HepG2 (cell line): ENCODE measurements at regions not wholly inside any gene's neighbourhood (a gene's known extent, or its start where the extent isn't known, plus 50 kb on each side); places are given as distances from the start of the nearest gene placed in this dataset.

ENCODE experiments used
- ELF1 ChIP-seq: sonication (generic); formaldehyde crosslinking; IDR thresholded peaks from 2 replicates; pipeline ENCODE4 v1.4.0; 2020; ENCODE audit warnings: missing genetic modification reagents
- EZH2 ChIP-seq: conservative IDR thresholded peaks from 2 replicates; pipeline ENCODE4 v1.6.1; 2012; ENCODE audit warnings: mild to moderate bottlenecking, low read depth, low read length, moderate library complexity
- KAT8 ChIP-seq: IDR thresholded peaks from 2 replicates; pipeline ENCODE4 v1.6.1; 2016; ENCODE audit warnings: missing genetic modification reagents, missing compliant biosample characterization
- KLF9 ChIP-seq: IDR thresholded peaks from 2 replicates; pipeline ENCODE4 v1.6.1; 2016; ENCODE audit warnings: low read depth
- NCOR1 ChIP-seq: fragments of 200-600 bp; sonication (generic); IDR thresholded peaks from 2 replicates; pipeline ENCODE4 v1.7.0; 2017; ENCODE audit warnings: antibody characterized with exemption, low read length, borderline replicate concordance
- PLRG1 ChIP-seq: fragments of 450-650 bp; conservative IDR thresholded peaks from 2 replicates; pipeline ENCODE4 v1.6.1; 2016
- SP1 ChIP-seq, 2 experiments: fragments of 450-650 bp in 1 of 2; sonication (generic) in 1 of 2; formaldehyde crosslinking in 1 of 2; IDR thresholded peaks; 2 replicates each; pipeline versions ENCODE4 v1.4.0 to v1.6.1; 2016 to 2020; ENCODE audit warnings: missing genetic modification reagents in 1 of 2
- SSRP1 ChIP-seq: IDR thresholded peaks from 2 replicates; pipeline ENCODE4 v1.6.1; 2016; ENCODE audit warnings: control low read depth
- TBP ChIP-seq: sonication (generic); formaldehyde crosslinking; IDR thresholded peaks from 2 replicates; pipeline ENCODE4 v1.5.0; 2020; ENCODE audit warnings: missing genetic modification reagents
- TF ChIP-seq, protein P1 (sequence below): sonication (generic); formaldehyde crosslinking; IDR thresholded peaks from 2 replicates; pipeline ENCODE4 v1.5.0; 2020; ENCODE audit warnings: mild to moderate bottlenecking, missing genetic modification reagents, moderate library complexity
- TF ChIP-seq, protein P2 (sequence below), 2 experiments: sonication (generic) in 1 of 2; formaldehyde crosslinking in 1 of 2; IDR thresholded peaks; 2 replicates each; pipeline versions ENCODE4 v1.4.0 to v1.6.1; 2016 to 2020; ENCODE audit warnings: borderline replicate concordance in 1 of 2, low read depth in 1 of 2, mild to moderate bottlenecking in 1 of 2, missing genetic modification reagents in 1 of 2
- TF ChIP-seq, protein P3 (sequence below), 2 experiments: IDR thresholded peaks; 2 replicates each; pipeline ENCODE4 v1.6.1; 2011 to 2012; ENCODE audit warnings: low read length in 2 of 2, borderline replicate concordance in 1 of 2, low read depth in 1 of 2, mild to moderate bottlenecking in 1 of 2, moderate library complexity in 1 of 2
- TF ChIP-seq, protein P4 (sequence below): IDR thresholded peaks from 2 replicates; pipeline ENCODE4 v1.6.1; 2012; ENCODE audit warnings: low read length, improper control_type of control experiment

DNA sequence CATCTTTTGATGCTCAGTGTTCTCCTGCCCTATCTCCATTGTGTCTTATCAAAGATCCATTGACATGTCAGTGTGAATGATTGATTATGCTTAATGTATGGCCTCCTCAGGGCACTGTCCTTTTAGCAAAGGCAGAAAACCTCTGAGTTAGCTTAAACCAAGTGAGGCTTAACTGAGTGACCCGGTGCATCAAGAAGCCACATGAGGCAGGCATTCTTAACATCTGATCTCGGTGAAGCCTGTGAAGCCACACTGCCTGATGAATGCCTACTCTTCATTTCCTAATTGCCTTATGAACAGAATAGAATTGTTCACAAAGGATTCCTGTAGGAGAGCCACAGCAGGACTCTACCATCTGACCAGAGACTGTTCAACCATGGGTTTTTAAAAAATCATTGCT is 168.1 kb upstream of the SOX21 start:
- TF ChIP-seq, protein P1, sequence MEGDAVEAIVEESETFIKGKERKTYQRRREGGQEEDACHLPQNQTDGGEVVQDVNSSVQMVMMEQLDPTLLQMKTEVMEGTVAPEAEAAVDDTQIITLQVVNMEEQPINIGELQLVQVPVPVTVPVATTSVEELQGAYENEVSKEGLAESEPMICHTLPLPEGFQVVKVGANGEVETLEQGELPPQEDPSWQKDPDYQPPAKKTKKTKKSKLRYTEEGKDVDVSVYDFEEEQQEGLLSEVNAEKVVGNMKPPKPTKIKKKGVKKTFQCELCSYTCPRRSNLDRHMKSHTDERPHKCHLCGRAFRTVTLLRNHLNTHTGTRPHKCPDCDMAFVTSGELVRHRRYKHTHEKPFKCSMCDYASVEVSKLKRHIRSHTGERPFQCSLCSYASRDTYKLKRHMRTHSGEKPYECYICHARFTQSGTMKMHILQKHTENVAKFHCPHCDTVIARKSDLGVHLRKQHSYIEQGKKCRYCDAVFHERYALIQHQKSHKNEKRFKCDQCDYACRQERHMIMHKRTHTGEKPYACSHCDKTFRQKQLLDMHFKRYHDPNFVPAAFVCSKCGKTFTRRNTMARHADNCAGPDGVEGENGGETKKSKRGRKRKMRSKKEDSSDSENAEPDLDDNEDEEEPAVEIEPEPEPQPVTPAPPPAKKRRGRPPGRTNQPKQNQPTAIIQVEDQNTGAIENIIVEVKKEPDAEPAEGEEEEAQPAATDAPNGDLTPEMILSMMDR (CRISPR knock-in tag), result no peak
- no peak for TF ChIP-seq SP1 (IDR thresholded peaks at IDR 0.05)
- TF ChIP-seq SP1 (CRISPR knock-in tag; IDR thresholded peaks at IDR 0.05), result no peak
- TF ChIP-seq ELF1 (CRISPR knock-in tag), result no peak
- no peak for TF ChIP-seq TBP
- TF ChIP-seq, protein P2, sequence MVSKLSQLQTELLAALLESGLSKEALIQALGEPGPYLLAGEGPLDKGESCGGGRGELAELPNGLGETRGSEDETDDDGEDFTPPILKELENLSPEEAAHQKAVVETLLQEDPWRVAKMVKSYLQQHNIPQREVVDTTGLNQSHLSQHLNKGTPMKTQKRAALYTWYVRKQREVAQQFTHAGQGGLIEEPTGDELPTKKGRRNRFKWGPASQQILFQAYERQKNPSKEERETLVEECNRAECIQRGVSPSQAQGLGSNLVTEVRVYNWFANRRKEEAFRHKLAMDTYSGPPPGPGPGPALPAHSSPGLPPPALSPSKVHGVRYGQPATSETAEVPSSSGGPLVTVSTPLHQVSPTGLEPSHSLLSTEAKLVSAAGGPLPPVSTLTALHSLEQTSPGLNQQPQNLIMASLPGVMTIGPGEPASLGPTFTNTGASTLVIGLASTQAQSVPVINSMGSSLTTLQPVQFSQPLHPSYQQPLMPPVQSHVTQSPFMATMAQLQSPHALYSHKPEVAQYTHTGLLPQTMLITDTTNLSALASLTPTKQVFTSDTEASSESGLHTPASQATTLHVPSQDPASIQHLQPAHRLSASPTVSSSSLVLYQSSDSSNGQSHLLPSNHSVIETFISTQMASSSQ (IDR thresholded peaks at IDR 0.05; ENCODE audit: low read depth), result no peak
- TF ChIP-seq, protein P2 (CRISPR knock-in tag; IDR thresholded peaks at IDR 0.05; ENCODE audit: borderline replicate concordance), result no peak
- TF ChIP-seq KAT8, result no peak
- TF ChIP-seq SSRP1 (CRISPR knock-in tag), result no peak
- TF ChIP-seq, protein P3, sequence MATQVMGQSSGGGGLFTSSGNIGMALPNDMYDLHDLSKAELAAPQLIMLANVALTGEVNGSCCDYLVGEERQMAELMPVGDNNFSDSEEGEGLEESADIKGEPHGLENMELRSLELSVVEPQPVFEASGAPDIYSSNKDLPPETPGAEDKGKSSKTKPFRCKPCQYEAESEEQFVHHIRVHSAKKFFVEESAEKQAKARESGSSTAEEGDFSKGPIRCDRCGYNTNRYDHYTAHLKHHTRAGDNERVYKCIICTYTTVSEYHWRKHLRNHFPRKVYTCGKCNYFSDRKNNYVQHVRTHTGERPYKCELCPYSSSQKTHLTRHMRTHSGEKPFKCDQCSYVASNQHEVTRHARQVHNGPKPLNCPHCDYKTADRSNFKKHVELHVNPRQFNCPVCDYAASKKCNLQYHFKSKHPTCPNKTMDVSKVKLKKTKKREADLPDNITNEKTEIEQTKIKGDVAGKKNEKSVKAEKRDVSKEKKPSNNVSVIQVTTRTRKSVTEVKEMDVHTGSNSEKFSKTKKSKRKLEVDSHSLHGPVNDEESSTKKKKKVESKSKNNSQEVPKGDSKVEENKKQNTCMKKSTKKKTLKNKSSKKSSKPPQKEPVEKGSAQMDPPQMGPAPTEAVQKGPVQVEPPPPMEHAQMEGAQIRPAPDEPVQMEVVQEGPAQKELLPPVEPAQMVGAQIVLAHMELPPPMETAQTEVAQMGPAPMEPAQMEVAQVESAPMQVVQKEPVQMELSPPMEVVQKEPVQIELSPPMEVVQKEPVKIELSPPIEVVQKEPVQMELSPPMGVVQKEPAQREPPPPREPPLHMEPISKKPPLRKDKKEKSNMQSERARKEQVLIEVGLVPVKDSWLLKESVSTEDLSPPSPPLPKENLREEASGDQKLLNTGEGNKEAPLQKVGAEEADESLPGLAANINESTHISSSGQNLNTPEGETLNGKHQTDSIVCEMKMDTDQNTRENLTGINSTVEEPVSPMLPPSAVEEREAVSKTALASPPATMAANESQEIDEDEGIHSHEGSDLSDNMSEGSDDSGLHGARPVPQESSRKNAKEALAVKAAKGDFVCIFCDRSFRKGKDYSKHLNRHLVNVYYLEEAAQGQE (IDR thresholded peaks at IDR 0.05; ENCODE audit: borderline replicate concordance in 1 of 2, low read depth in 1 of 2, low read length in 2 of 2), result no peak
- TF ChIP-seq EZH2, result no peak
- no peak for TF ChIP-seq NCOR1
- no peak for TF ChIP-seq KLF9 (CRISPR knock-in tag)
- TF ChIP-seq PLRG1, result no peak
- TF ChIP-seq, protein P4, sequence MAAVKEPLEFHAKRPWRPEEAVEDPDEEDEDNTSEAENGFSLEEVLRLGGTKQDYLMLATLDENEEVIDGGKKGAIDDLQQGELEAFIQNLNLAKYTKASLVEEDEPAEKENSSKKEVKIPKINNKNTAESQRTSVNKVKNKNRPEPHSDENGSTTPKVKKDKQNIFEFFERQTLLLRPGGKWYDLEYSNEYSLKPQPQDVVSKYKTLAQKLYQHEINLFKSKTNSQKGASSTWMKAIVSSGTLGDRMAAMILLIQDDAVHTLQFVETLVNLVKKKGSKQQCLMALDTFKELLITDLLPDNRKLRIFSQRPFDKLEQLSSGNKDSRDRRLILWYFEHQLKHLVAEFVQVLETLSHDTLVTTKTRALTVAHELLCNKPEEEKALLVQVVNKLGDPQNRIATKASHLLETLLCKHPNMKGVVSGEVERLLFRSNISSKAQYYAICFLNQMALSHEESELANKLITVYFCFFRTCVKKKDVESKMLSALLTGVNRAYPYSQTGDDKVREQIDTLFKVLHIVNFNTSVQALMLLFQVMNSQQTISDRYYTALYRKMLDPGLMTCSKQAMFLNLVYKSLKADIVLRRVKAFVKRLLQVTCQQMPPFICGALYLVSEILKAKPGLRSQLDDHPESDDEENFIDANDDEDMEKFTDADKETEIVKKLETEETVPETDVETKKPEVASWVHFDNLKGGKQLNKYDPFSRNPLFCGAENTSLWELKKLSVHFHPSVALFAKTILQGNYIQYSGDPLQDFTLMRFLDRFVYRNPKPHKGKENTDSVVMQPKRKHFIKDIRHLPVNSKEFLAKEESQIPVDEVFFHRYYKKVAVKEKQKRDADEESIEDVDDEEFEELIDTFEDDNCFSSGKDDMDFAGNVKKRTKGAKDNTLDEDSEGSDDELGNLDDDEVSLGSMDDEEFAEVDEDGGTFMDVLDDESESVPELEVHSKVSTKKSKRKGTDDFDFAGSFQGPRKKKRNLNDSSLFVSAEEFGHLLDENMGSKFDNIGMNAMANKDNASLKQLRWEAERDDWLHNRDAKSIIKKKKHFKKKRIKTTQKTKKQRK, result no peak
